ENCODE measurements at regions not wholly inside any gene's neighbourhood (a gene's known extent, or its start where the extent isn't known, plus 50 kb on each side); places are given as distances from the start of the nearest gene placed in this dataset.
"Not testable (repeated sequence)": the region's sequence is repeated elsewhere in the genome, so short reads cannot be mapped to it uniquely, and the experiment has no call there.

DNA sequence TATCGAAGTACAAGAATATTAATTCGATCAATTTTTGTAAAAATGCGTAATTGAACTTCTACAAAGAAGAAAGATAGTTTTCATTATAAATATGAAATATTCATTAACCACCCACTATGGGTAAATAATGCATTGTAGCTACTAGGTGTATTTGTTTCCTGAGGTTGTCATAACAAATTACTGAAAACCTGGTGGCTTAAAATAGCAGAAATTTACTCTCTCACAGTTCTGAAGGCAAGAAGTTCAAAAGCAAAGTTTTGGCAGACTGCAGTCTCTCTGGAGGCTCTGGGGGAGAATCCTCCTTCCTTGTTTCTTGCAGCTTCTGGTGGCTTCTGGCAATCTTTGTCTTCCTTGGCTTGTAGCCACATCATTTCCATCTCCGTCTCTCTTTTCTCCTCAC lies 99.2 kb upstream of the MIR17HG start:
- no peaks in the 10 kb centered on the region for H3K4me1 ChIP-seq (ENCODE audit: insufficient read depth, low read length)
- H3K36me3 ChIP-seq (ENCODE audit: low read depth, low read length), result no peaks in the 10 kb centered on the region
- H3K27ac ChIP-seq (ENCODE audit: low read length), result no peak overlapping the region
- H3K9me2 ChIP-seq (replicated peaks; ENCODE audit: low read length), result no peaks in the 10 kb centered on the region
- no TSS peak for BruUV-seq (replicated peaks)
- no peaks in the 10 kb centered on the region for H3F3A ChIP-seq (ENCODE audit: low read length, unreplicated experiment)
- intact Hi-C loops (cut with micrococcal nuclease), result no loop called here
- H3K27me3 ChIP-seq (ENCODE audit: low read length), result peaks cover 31% of the 10 kb centered on the region
- ChIA-PET CTCF (interaction anchor here (0.5 to 1.0 kb wide), 2 partner anchors 86 to 170 kb away, joined by 3 to 7 read pairs; no protein-coding TSS in a partner anchor), POLR2A (ENCODE audit: unreplicated experiment) (no interaction called here)
- TF ChIP-seq EZH2 (IDR thresholded peaks at IDR 0.05; ENCODE audit: low read length, unreplicated experiment), result no peak
- TF ChIP-seq, protein P1, sequence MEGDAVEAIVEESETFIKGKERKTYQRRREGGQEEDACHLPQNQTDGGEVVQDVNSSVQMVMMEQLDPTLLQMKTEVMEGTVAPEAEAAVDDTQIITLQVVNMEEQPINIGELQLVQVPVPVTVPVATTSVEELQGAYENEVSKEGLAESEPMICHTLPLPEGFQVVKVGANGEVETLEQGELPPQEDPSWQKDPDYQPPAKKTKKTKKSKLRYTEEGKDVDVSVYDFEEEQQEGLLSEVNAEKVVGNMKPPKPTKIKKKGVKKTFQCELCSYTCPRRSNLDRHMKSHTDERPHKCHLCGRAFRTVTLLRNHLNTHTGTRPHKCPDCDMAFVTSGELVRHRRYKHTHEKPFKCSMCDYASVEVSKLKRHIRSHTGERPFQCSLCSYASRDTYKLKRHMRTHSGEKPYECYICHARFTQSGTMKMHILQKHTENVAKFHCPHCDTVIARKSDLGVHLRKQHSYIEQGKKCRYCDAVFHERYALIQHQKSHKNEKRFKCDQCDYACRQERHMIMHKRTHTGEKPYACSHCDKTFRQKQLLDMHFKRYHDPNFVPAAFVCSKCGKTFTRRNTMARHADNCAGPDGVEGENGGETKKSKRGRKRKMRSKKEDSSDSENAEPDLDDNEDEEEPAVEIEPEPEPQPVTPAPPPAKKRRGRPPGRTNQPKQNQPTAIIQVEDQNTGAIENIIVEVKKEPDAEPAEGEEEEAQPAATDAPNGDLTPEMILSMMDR (conservative IDR thresholded peaks at IDR 0.05; ENCODE audit: low read depth, low read length), result no peak
- no peak for ATAC-seq
- no peak overlapping the region for H3K4me3 ChIP-seq (ENCODE audit: low read length)
- DNase-seq, result no peak
- H2AFZ ChIP-seq (ENCODE audit: low read length), result no peak overlapping the region
- H4K20me1 ChIP-seq (ENCODE audit: low read length), result no peaks in the 10 kb centered on the region
- H3K9ac ChIP-seq (ENCODE audit: low read length), result no peak overlapping the region
- no peaks in the 10 kb centered on the region for H3K9me3 ChIP-seq (ENCODE audit: low read length)
- no peak overlapping the region for H3K4me2 ChIP-seq (ENCODE audit: low read length)
- no peaks in the 10 kb centered on the region for H3K79me2 ChIP-seq (ENCODE audit: low read length)

DNA sequence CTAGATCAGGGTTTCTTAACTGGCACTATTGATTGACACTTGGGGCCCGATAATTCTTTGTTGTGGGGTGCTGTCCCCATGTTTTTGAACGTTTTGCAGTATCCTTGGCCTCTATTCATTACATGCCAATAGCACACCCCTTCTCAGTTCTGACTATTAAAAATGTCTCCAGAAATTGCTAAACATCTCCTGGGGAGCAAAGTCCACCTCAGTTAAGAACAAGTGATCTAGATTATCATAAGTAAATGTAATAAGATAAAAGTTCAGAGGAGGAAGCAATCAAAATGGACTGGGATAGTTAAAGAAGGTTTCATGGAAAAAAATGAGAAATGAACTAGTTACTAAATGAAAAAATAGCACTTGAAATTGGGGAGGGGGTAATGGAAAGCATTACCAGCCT lies 98.1 kb upstream of the MIR17HG start:
- Histone ChIP-seq H3K9me3 (ENCODE audit: low read length) (no peaks in the 10 kb centered on the region), H2AFZ (ENCODE audit: low read length) (no peak overlapping the region), H3F3A (ENCODE audit: low read length, unreplicated experiment) (no peaks in the 10 kb centered on the region), H3K4me1 (ENCODE audit: insufficient read depth, low read length) (no peaks in the 10 kb centered on the region), H3K4me2 (ENCODE audit: low read length) (no peak overlapping the region), H3K9ac (ENCODE audit: low read length) (no peak overlapping the region), H4K20me1 (ENCODE audit: low read length) (no peaks in the 10 kb centered on the region), H3K9me2 (replicated peaks; ENCODE audit: low read length) (no peaks in the 10 kb centered on the region), H3K27ac (ENCODE audit: low read length) (no peak overlapping the region), H3K36me3 (ENCODE audit: low read depth, low read length) (no peaks in the 10 kb centered on the region), H3K27me3 (ENCODE audit: low read length) (peaks cover 36% of the 10 kb centered on the region), H3K79me2 (ENCODE audit: low read length) (no peaks in the 10 kb centered on the region), H3K4me3 (ENCODE audit: low read length) (no peak overlapping the region)
- TF ChIP-seq, protein P1 (conservative IDR thresholded peaks at IDR 0.05; ENCODE audit: low read depth, low read length), result no peak
- TF ChIP-seq EZH2 (IDR thresholded peaks at IDR 0.05; ENCODE audit: low read length, unreplicated experiment) (no peak), EZH2phosphoT487 (IDR thresholded peaks at IDR 0.05; ENCODE audit: borderline replicate concordance, low read length) (no peak)
- POLR2A ChIA-PET (ENCODE audit: unreplicated experiment), result no interaction called here
- intact Hi-C loops (cut with micrococcal nuclease), result no loop called here
- CTCF ChIA-PET, result no interaction called here
- no peak for ATAC-seq
- no TSS peak for BruUV-seq (replicated peaks)
- no peak for DNase-seq

DNA sequence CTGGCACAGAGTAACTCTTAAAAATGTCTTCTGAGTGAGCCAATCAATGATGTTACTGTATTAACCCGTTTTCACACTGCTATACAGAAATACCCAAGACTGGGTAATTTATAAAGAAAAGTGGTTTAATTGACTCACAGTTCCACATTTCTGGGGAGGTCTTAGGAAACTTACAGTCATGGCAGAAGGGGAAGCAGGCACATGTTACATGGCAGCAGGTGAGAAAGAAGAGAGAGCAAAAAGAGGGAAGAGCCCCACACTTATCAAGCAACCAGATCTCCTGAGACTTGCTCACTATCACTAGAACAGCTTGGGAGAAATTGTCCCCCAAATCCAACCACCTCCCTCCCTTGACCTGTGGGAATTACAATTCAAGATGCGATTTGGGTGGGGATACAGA lies 97.6 kb upstream of the MIR17HG start:
- H4K20me1 ChIP-seq (ENCODE audit: low read length), result no peaks in the 10 kb centered on the region
- H3K4me1 ChIP-seq (ENCODE audit: insufficient read depth, low read length), result no peaks in the 10 kb centered on the region
- H3K4me3 ChIP-seq (ENCODE audit: low read length), result no peak overlapping the region
- H3K27ac ChIP-seq (ENCODE audit: low read length), result no peak overlapping the region
- no peak overlapping the region for H3K9ac ChIP-seq (ENCODE audit: low read length)
- no peaks in the 10 kb centered on the region for H3K79me2 ChIP-seq (ENCODE audit: low read length)
- no peaks in the 10 kb centered on the region for H3F3A ChIP-seq (ENCODE audit: low read length, unreplicated experiment)
- no peak overlapping the region for H3K4me2 ChIP-seq (ENCODE audit: low read length)
- no peak overlapping the region for H2AFZ ChIP-seq (ENCODE audit: low read length)
- no peaks in the 10 kb centered on the region for H3K9me2 ChIP-seq (replicated peaks; ENCODE audit: low read length)
- peaks cover 36% of the 10 kb centered on the region for H3K27me3 ChIP-seq (ENCODE audit: low read length)
- BruUV-seq (replicated peaks), result no TSS peak
- ATAC-seq (no peak), DNase-seq (no peak)
- TF ChIP-seq EZH2 (IDR thresholded peaks at IDR 0.05; ENCODE audit: low read length, unreplicated experiment) (no peak), EZH2phosphoT487 (IDR thresholded peaks at IDR 0.05; ENCODE audit: borderline replicate concordance, low read length) (no peak)
- TF ChIP-seq, protein P1 (conservative IDR thresholded peaks at IDR 0.05; ENCODE audit: low read depth, low read length), result no peak
- no peaks in the 10 kb centered on the region for H3K9me3 ChIP-seq (ENCODE audit: low read length)
- no peaks in the 10 kb centered on the region for H3K36me3 ChIP-seq (ENCODE audit: low read depth, low read length)
- intact Hi-C loops (cut with micrococcal nuclease), result no loop called here
- ChIA-PET CTCF (no interaction called here), POLR2A (ENCODE audit: unreplicated experiment) (no interaction called here)

DNA sequence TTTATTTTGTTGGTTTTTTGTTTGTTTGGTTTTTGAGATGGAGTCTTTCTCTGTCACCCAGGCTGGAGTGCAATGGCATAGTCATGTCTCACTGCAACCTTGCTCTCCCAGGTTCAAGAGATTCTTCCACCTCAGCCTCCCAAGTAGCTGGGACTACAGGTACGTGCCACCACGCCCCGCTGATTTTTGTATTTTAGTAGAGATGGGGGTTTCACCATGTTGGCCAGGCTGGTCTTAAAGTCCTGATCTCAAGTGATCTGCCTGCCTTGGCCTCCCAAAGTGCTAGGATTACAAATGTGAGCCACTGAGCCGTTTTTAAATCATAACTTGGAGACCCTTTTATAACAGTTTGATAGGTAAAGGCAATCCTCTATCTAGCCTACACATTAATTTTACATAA lies 95.9 kb upstream of the MIR17HG start:
- H3F3A ChIP-seq (ENCODE audit: low read length, unreplicated experiment); ATAC-seq; H3K9ac ChIP-seq (ENCODE audit: low read length): not testable (repeated sequence)

More for the DNA sequence above, 95.9 kb upstream of the MIR17HG start:
- H3K9me2 ChIP-seq (replicated peaks; ENCODE audit: low read length); CTCF ChIA-PET; intact Hi-C loops (cut with micrococcal nuclease); BruUV-seq (replicated peaks); POLR2A ChIA-PET (ENCODE audit: unreplicated experiment); H2AFZ ChIP-seq (ENCODE audit: low read length); H3K4me3 ChIP-seq (ENCODE audit: low read length); H3K4me2 ChIP-seq (ENCODE audit: low read length); H3K79me2 ChIP-seq (ENCODE audit: low read length); H3K36me3 ChIP-seq (ENCODE audit: low read depth, low read length); H4K20me1 ChIP-seq (ENCODE audit: low read length); H3K27ac ChIP-seq (ENCODE audit: low read length); DNase-seq; H3K4me1 ChIP-seq (ENCODE audit: insufficient read depth, low read length); H3K9me3 ChIP-seq (ENCODE audit: low read length): not testable (repeated sequence)
- peaks cover 41% of the 10 kb centered on the region for H3K27me3 ChIP-seq (ENCODE audit: low read length)
